Lower leg skin (tissue), 4 donors: ENCODE measurements at regions not wholly inside any gene's neighbourhood (a gene's known extent, or its start where the extent isn't known, plus 50 kb on each side); places are given as distances from the start of the nearest gene placed in this dataset.

Source experiments
- DNase-seq, 2 donors: peaks; one replicate each; pipeline ENCODE4 v3.0.0-alpha.2; 2019; ENCODE audit warnings: low spot score in 2 of 2
- H3K4me3 ChIP-seq: fragments of 200-600 bp; sonication (generic); 2 replicates; pipeline ENCODE4 v1.5.1; 2017; ENCODE audit warnings: mild to moderate bottlenecking, low read depth; ENCODE audit not compliant: poor library complexity, severe bottlenecking
- CTCF ChIP-seq, 3 donors: fragments of 450-650 bp; IDR thresholded peaks; one replicate each; pipeline ENCODE4 v1.5.1; 2016; ENCODE audit warnings: antibody characterized with exemption in 3 of 3, mild to moderate bottlenecking in 3 of 3, moderate library complexity in 2 of 3
- POLR2A ChIP-seq, 2 donors: fragments of 450-650 bp; IDR thresholded peaks; one replicate each; pipeline ENCODE4 v1.6.1; 2016 to 2017; ENCODE audit warnings: antibody characterized with exemption in 2 of 2, mild to moderate bottlenecking in 1 of 2, moderate library complexity in 1 of 2
- WGBS, 2 donors: methylation state at CpG; one replicate each; pipeline ENCODE4 v1.1.5; 2018; 5-methylcytosine and 5-hydroxymethylcytosine counted together
- intact Hi-C: fragments of 100-400 bp; cut with DNase I; formaldehyde crosslinking; loops from one replicate; pipeline ENCODE4 v1.15.0; 2023; ENCODE audit warnings: low total_unique reads

- intact Hi-C loops = loop anchor here (5.0 kb wide), 1 partner anchor 1843 kb away; no protein-coding TSS in a partner anchor
- TF ChIP-seq POLR2A (IDR thresholded peaks at IDR 0.05) (no peak), CTCF (IDR thresholded peaks at IDR 0.05) (no peak)
- 70 to 71% methylated on average over 13 of the region's 13 CpGs for WGBS, 2 donors
Observed at GRCh38 chr22:48450188-48450825, 1377.4 kb downstream of the BRD1 start.

GRCh38 chr22:48449466-48450187 lies 1378.0 kb downstream of the BRD1 start:
- intact Hi-C loops = loop anchor here (5.0 kb wide), 1 partner anchor 1842 kb away; no protein-coding TSS in a partner anchor
- TF ChIP-seq CTCF (IDR thresholded peaks at IDR 0.05) = no peak
- TF ChIP-seq POLR2A (IDR thresholded peaks at IDR 0.05) = no peak
- H3K4me3 ChIP-seq = no peak overlapping the region
- no peak for DNase-seq
- WGBS, 2 donors = 70 to 72% methylated on average over 10 to 14 of the region's 15 CpGs

More at GRCh38 chr22:48450188-48450825, 1377.4 kb downstream of the BRD1 start:
- no peak for DNase-seq
- no peak overlapping the region for H3K4me3 ChIP-seq

GRCh38 chr22:48448821-48449220 lies 1378.9 kb downstream of the BRD1 start:
- 88 to 94% methylated on average over 7 of the region's 7 CpGs for WGBS, 2 donors
- TF ChIP-seq POLR2A (IDR thresholded peaks at IDR 0.05) (no peak), CTCF (IDR thresholded peaks at IDR 0.05) (no peak)
- DNase-seq = no peak
- intact Hi-C loops = no loop called here
- no peak overlapping the region for H3K4me3 ChIP-seq

- TF ChIP-seq CTCF (IDR thresholded peaks at IDR 0.05) (no peak), POLR2A (IDR thresholded peaks at IDR 0.05) (no peak)
- intact Hi-C loops = no loop called here
- no peak overlapping the region for H3K4me3 ChIP-seq
- WGBS, 2 donors = 71 to 81% methylated on average over 17 of the region's 17 CpGs
- no peak for DNase-seq
Observed at GRCh38 chr22:48445113-48445827, 1382.4 kb downstream of the BRD1 start.

GRCh38 chr22:48444320-48445112 lies 1383.2 kb downstream of the BRD1 start:
- TF ChIP-seq CTCF (IDR thresholded peaks at IDR 0.05) (no peak), POLR2A (IDR thresholded peaks at IDR 0.05) (no peak)
- DNase-seq = no peak
- H3K4me3 ChIP-seq = no peak overlapping the region
- intact Hi-C loops = loop anchor here (1.0 kb wide), 1 partner anchor 22 kb away; no protein-coding TSS in a partner anchor
- 50 to 56% methylated on average over 14 to 19 of the region's 19 CpGs for whole genome bisulfite sequencing, 2 donors
